ENCODE measurements at regions not wholly inside any gene's neighbourhood (a gene's known extent, or its start where the extent isn't known, plus 50 kb on each side); places are given as distances from the start of the nearest gene placed in this dataset.

- Histone ChIP-seq H3K4me3 (no peak overlapping the region), H3K27ac (ENCODE audit: low read depth in 1 of 2, low read length in 1 of 2) (no peak overlapping the region), H3K27me3 (ENCODE audit: control insufficient read depth in 3 of 3, insufficient read depth in 3 of 3, low read length in 2 of 3) (peaks cover 0 to 6% (median 0%) of the 10 kb centered on the region in 3 donors), H3K36me3 (ENCODE audit: control insufficient read depth in 4 of 4, insufficient read depth in 4 of 4, low read length in 4 of 4) (no peaks in the 10 kb centered on the region), H3K4me1 (ENCODE audit: control insufficient read depth in 5 of 5, insufficient read depth in 5 of 5, low read length in 5 of 5) (peaks cover 0 to 4% (median 0%) of the 10 kb centered on the region in 5 donors), H3K9ac (ENCODE audit: insufficient read depth in 1 of 2, low read length in 2 of 2) (no peak overlapping the region), H3K9me3 (ENCODE audit: control insufficient read depth in 4 of 4, insufficient read depth in 3 of 4, low read length in 3 of 4) (peaks cover 0 to 7% (median 2%) of the 10 kb centered on the region in 4 donors)
- WGBS, 2 donors: 75 to 84% methylated on average over 2 of the region's 2 CpGs
- ATAC-seq (ENCODE audit: insufficient read depth, low FRiP score): no peak
- no peak for TF ChIP-seq CTCF (IDR thresholded peaks at IDR 0.05; ENCODE audit: control extremely low read depth, extremely low read depth)
- DNase-seq: no peak
These were observed 1094.3 kb downstream of the VRK1 start for GRCh38 chr14:97891515-97891914.

DNA sequence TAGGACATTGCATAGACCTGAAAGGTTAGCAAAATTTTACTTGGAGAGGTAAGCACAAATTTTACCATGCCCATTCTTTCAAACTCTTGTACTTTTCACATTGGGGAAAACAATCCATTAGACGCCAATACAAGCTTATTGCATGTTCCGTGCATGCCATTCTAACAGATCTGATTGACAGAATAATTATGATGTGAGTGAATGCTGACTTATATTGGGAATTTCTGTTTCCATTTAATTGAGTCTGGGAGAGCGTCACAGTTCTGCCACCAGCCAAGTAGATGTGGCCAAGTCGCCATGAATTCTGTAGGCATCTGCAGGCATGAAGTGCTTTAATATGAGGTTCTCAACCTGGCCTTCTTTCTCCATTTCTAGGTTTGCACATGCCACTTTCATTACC lies 1097.4 kb downstream of the VRK1 start:
- DNase-seq: no peak
- H3K9me3 ChIP-seq (ENCODE audit: control insufficient read depth in 4 of 4, insufficient read depth in 3 of 4, low read length in 3 of 4): peaks cover 0 to 4% (median 1%) of the 10 kb centered on the region in 4 donors
- peaks cover 0 to 6% (median 0%) of the 10 kb centered on the region in 3 donors for H3K27me3 ChIP-seq (ENCODE audit: control insufficient read depth in 3 of 3, insufficient read depth in 3 of 3, low read length in 2 of 3)
- no peak overlapping the region for H3K9ac ChIP-seq (ENCODE audit: insufficient read depth in 1 of 2, low read length in 2 of 2)
- H3K4me1 ChIP-seq (ENCODE audit: control insufficient read depth in 5 of 5, insufficient read depth in 5 of 5, low read length in 5 of 5): peaks cover 0 to 2% (median 0%) of the 10 kb centered on the region in 5 donors
- TF ChIP-seq CTCF (IDR thresholded peaks at IDR 0.05; ENCODE audit: control extremely low read depth, extremely low read depth): no peak
- no peak overlapping the region for H3K4me3 ChIP-seq
- WGBS, 2 donors: 93 to 96% methylated on average over 4 of the region's 4 CpGs
- no peak overlapping the region for H3K27ac ChIP-seq (ENCODE audit: low read depth in 1 of 2, low read length in 1 of 2)
- H3K36me3 ChIP-seq (ENCODE audit: control insufficient read depth in 4 of 4, insufficient read depth in 4 of 4, low read length in 4 of 4): no peaks in the 10 kb centered on the region
- ATAC-seq (ENCODE audit: insufficient read depth, low FRiP score): no peak

DNA sequence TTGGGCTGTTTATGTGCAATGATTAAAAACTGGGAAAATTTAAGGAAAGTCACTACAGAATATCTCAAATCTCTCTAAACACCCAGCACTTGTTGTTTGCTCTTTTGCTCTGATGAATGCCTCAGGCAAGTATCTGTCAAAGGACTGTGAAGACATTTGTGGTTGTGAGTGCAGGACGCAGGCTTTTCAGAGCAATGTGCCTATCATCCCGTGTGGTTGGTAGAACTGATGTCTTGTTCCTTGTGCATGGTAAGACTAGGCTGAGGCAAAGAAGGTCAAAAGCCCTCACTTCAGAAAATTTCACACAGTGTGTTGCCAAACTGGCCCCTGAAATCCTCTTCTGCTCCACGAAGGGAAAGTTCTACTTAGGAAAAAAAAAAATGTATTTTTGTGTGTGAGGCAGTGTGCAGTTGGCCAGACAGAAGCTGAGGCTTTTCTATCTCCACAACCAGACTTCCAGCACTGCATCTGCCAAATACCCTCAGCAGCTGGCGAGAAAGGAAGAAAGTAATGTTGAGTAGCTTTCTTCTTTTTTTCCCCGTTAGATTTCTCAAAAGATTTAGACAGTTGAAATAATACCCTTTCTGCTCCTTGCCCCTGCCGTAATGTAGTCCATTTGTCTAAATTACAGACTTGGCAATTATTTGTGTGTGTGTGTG lies 1103.1 kb downstream of the VRK1 start:
- 46 to 54% methylated on average over 6 of the region's 6 CpGs for WGBS, 2 donors

More for the DNA sequence above, 1103.1 kb downstream of the VRK1 start:
- Histone ChIP-seq H3K4me3 (no peak overlapping the region), H3K27ac (ENCODE audit: low read depth in 1 of 2, low read length in 1 of 2) (no peak overlapping the region), H3K27me3 (ENCODE audit: control insufficient read depth in 3 of 3, insufficient read depth in 3 of 3, low read length in 2 of 3) (peaks cover 0 to 4% (median 0%) of the 10 kb centered on the region in 3 donors), H3K36me3 (ENCODE audit: control insufficient read depth in 4 of 4, insufficient read depth in 4 of 4, low read length in 4 of 4) (no peaks in the 10 kb centered on the region), H3K4me1 (ENCODE audit: control insufficient read depth in 5 of 5, insufficient read depth in 5 of 5, low read length in 5 of 5) (peaks cover 0 to 2% (median 0%) of the 10 kb centered on the region in 5 donors), H3K9me3 (ENCODE audit: control insufficient read depth in 4 of 4, insufficient read depth in 3 of 4, low read length in 3 of 4) (peaks cover 0 to 4% (median 0%) of the 10 kb centered on the region in 4 donors), H3K9ac (ENCODE audit: insufficient read depth in 1 of 2, low read length in 2 of 2) (no peak overlapping the region)
- peak in 2 of 3 donors; percentile 27 to 45 for DNase-seq
- no peak for TF ChIP-seq CTCF (IDR thresholded peaks at IDR 0.05; ENCODE audit: control extremely low read depth, extremely low read depth)
- ATAC-seq (ENCODE audit: insufficient read depth, low FRiP score): no peak

All from lung (tissue), 11 donors.